HG02588 (cell line): ENCODE measurements at regions not wholly inside any gene's neighbourhood (a gene's known extent, or its start where the extent isn't known, plus 50 kb on each side); places are given as distances from the start of the nearest gene placed in this dataset.

Source experiments
- ATAC-seq: cut with Tn5 transposase; IDR thresholded peaks from one replicate; pipeline ENCODE4 v1.9.1; 2021; ENCODE audit warnings: mild to moderate bottlenecking, moderate library complexity; ENCODE audit not compliant: unreplicated experiment

DNA sequence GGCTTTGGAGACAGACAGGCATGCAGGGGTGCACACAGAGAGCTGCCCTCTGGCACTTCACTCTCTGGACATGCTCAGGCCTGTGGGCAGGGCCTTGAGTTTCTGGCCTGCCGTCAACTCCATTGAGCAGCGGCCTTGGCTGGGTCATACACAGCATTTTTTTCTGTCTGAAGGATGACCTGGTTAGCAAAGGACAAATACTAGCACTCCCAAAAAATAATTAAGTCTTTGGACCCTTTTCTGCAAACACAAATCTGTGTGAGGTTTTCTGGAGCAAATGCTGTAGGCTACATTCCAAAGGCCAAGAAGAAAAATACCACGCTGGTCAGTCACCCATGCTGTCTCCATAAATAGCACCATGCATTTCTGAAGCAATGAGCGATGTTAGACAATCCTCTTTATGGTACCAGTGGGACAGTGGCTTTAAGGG lies 124.7 kb upstream of the CTAGE1 start:
- ATAC-seq, result no peak

DNA sequence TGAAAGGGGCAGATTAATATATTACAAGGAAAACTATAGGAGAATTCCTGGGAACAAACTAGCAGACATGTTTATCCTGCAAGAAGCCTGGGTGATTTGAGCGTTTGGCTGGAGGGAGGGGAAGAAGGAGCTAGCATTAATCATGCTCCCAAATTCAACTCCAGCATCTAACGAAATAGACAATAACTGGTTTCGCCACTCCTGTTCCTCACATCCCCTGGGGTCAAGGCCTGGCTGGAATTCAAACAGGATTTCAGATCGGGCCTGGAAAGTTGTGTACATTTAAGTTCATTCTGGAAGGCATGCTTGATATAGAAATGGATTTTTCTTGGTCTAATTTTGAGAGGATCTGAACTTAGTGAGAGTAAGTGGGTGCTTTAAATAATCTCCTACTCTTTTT lies 126.1 kb upstream of the CTAGE1 start:
- no peak for ATAC-seq

DNA sequence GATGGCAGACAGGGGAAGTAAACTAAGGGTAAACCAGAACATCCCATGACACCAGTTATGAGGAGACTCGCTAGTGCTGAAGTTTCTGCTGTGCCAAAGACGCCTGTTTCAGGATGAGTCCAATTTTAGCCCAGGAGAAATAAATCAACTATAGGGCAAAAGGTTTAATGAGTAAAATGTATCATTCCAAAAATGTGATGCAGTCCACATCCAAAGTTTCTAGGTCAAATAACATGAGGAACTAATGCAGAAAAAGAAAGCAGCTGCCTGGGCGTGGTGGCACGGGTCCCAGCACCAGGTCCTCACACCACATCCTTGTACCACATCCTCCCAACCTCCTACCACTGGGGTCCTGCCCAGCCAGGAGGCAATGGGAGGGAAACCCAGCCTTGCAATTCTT lies 126.9 kb upstream of the CTAGE1 start:
- ATAC-seq, result no peak

DNA sequence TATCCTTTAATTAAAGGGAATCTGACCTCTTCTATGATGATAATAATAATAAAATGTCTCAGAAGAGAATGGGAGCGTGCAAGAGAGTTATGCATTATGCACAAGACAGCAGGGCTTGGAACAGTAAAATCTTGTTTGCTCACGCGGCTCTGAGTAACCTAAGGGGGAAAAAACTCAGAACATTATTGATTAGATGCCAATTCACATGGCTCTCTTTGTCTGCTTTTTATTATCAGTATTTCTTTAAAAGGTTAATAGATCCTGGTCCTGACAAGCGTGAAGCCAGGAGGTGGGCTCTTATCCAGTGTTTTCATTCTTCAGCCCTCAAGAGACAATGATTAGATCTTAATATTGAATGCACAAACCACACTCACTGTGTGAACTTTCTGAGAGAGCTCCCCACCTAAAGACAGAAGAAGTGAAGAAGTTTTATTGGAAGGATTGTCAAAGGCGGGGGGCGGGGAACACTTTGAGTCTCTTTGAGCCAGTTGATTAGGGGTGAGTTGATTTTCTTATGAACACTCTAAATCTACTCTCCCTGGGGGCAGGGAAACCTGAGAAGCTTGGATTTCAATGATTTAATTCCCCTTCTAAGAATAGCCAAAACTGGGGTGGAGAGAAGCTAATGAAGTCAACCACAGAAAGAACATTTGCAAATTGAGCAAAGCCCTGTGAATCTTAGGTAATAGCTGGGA lies 127.5 kb upstream of the CTAGE1 start:
- no peak for ATAC-seq

DNA sequence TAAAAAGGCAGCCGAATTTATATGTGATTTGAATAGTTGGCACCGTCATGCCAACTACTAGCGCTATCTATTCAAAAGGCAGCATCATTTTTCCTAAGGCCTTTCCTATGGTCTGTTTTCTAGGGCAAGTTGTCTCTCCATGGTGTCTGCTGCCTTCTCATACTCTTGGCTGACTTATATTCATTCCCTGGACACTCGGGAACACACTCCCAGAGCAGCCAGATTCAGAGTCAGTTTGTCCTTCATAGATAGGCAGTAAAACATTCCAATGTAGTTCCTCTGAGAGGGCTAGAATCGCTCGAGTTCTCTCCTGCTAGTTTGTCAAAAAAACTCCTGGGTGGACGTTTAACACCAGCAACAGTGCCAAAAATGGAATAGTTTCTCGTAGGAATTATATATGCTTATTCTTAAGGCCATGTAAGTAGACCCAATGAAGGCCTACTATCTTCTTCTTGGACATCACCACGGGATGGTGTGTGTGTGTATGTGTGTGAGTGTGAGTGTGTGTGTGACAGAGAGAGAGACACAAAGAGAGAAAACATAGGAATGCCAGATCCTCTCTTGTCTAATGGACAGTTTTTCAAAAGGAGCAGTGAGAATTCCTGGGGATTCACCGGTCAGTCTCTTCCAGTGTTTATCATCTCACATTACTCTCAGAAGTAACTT lies 129.3 kb upstream of the CTAGE1 start:
- no peak for ATAC-seq

DNA sequence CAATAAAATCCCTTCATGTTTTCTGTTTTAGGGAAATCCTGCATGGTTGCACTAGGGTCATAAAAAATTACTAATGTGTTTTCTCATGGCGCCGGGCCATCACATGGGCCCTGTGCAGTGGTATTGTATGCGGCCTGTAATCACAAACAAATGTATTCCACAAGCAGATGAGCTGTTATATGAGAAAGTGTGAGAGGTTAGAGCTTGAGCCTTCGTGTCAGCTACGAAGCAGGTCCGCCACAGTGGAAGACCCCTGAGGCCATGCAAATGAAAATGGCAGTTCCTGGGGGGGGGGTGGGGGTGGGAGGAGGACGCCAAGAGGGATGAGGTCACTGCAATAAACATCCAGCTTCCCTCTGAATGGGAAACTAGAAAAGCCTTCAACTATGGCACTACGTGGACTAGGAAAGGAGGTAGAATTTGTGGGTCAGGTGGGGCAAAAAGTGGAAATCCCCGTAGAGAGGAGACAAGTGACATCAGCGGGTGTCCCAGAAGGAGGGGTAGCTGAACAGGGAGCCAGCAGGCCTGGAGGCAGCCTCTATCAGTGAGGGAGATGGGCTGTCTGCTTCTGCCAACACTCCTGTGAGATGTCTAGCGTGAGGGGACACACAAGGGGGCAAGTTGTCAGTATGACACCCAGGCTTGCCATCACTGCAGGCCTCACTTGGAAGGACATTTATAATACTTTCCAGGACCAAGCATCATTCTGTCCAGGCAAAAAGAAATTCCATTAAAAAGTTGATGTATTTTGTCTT lies 130.3 kb upstream of the CTAGE1 start:
- ATAC-seq, result no peak

DNA sequence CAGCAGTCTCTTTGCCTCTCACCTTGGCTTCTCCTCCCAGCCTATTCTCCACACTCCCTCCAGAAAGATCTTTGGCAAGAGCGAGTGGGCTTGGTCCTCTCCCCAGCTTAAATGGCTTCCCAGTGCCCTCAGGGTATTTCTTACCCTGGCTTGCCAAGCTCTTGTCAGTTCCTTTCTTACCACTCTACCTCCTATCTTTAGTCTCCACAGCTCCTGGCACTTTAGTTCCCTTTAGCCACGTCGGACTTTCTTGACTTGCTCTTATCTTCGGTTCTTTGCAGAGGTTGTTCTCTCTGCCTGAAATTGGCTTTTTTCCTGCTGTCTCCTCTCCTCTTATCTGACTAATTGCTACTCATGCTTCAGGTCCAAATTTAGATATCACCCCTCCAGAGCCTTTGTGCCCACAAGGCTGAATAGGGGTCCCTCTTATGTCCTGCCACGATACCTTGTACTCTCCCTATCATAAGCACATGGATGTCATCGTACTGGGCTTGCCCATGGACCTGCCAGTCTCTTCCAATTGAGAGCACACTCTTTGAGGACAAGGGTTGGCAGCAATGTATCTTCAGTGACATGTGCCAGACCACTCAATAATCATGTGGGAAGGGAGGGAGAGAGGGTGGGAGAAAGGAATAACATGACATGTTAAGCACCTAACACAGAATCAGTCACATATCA lies 131.7 kb upstream of the CTAGE1 start:
- no peak for ATAC-seq

DNA sequence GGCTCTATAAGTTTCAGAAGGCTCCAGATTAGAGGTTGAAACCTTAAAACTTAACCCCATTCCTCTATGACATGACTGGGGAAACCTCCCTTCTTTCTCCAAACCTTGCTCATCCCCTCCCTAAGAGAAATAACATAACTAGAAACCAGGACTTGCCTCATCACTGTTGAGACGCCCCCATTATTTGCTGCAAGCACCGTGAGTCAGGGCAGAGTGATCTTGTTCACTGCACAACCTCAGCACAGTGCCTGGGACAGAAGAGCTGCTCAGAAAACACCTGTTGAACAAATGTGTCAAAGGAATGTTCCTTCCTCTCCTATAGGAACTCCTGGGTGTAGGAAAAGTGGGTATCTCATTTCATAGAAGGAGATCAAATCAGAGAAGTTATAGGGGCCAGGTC lies 132.7 kb upstream of the CTAGE1 start:
- no peak for ATAC-seq

DNA sequence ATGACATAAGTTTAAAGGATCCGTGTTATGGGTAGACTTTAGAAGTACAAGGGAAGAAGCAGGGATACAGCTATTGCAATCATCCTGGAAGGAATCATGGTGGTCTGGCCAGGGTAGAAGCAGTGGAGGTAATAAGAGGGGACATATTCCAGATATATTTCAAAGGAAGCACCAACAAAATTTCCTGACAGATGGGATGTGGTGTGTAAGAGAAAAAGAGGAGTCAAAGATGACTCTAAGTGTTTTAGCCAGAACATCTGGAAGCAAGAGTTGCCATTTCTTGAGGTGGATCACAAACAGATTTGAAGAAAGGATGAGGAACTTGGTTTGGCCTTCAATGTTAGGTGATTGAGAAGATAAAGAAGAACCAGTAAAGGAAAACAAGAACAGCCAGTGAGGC lies 133.1 kb upstream of the CTAGE1 start:
- no peak for ATAC-seq

DNA sequence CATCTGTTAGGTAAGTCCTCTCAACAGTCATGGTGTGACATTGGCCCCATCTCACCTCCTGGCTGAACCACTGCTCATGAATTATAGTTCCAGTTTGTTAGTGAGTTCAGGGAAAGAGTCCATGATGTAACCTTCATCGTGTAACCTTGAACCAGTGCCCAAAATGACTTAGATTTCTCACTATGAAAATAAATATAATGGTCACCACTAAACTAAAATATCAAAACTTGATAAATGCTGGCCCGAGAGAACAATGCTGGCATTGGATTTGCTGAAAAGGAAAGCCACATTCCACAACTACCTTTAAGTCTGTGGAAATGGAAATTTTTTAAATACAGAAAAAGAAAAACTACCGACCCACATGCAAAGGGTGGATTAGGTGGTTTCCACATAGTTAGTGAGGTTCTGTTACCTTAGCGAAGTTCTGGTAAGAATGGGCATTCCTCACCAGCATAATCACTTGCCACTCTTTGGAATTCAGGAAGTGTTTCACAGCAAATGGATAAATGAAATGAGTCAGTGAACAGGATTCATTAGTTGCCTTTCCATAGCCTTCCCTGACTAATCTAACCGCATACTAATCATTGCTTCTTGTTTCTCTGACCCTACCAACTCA lies 133.9 kb upstream of the CTAGE1 start:
- ATAC-seq, result no peak

DNA sequence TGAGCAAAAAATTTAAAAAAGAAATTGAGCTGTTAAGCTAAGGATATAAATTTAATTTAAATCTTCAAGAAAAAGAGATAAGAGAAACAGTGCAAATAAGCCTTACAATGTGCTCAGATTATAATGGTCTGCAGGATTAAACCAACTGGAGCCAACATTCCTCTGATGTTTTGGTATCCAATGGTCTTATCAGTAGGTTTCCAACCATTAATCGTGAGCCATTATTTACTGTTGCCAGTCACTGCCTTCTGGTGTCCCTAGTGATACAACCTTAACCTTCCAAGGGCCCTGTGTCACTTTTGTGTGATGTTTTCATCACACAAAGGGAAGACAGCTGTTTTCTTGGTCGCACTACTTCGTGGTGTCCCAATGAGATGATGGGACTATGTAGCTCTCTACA lies 134.5 kb upstream of the CTAGE1 start:
- ATAC-seq, result no peak

DNA sequence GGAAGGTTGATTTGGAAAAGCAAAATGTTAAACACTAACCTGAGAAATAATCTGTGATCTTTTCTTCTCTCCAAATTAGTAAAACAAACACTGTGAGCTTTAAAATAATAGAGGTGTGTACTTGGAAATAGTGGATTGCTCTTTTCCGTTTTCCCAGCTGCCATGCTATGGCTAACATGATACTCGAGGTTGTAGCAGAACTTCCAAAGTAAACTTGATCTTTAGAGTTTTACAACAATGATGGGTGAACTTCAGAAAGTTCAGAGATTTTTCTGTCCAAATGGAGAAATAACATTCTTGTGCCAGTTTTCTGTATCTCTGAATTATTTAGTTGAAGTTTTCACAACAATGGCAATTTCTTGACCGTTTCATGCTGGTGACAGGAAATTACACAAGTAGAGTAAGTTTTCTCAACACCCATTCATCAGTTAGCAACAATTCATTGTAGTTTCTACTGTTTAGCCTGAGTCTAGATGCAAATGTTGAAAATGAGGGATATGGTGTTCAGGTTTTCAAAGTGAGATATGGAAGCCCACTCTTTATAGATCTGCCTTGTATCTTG lies 135.3 kb upstream of the CTAGE1 start:
- no peak for ATAC-seq

DNA sequence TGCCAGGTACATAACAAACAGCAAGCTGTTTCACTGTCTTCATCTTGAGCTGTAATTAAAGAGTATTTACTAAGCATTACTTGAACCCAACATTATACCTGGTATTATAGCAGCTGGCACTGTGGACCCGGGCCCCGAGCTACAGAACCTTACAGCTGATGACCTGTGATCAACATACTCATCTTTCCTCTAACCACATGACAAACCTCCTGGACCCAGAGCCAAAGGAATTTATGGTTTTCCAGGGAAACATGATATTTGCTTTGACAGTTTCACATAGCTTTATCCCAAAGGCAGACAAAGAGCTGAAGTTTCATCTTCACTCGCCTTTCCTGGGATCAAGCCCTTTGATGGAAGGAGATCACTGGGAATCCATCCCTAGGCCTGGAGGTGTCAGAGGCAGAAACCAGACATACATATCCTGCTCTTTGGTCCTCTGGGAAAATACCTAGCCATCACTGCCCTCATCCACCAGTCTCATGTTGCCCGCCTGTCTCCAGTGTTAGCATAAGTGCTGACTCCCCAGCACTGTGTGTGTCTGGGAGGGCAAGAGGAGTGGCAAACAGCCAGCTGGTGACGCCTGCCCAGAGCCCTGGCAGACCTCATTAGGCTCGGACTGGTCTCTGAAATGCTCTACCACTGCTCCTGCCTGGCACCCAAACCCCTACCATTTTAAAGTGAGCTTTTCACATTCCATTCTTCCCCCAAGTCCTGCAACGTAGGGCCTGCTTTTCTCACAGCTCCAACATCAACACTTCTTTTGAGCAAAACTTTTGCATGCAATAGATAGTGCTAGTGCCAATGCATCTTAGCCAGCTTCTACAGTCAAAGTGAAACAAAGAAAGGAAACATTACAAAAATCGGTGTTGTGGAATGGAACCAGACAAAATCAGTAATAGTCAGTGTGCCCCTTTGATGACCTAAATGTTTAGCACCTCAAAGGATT lies 138.8 kb upstream of the CTAGE1 start:
- no peak for ATAC-seq

DNA sequence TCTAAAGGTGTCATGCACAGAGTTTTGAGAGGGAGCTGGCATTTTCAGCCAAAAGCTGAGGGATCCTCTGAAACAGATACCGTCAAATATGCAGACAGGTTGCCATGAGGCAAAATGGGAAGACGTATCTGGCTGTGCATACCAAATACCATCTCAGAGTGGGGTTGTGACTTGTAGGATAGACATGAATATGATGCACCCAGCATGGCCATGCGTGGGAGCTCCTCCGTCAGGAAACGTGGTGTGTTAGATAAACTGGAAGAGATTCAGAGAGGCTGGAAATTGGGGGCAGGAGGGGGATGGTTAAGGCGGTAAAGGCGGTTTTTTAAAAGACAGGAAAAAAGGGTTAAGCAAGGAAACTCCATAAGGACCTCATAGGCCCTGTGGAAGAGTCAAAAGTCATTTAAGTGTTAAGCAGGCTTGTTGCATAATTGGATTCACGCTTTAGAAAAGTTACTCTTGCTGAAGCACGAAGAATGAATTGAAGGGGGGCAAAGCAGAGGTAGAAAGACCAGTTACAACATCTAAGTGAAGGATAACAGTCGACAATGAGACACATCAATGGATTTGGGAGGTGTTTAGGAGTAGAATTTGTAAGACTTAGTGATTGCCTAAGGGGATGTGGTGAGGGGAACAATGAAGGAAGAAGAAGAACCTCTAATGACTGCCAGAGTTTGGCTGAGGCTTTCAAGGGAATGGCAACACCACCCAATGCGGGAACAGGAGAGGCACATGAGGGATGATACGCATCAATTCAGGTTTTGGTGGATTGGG lies 139.6 kb upstream of the CTAGE1 start:
- no peak for ATAC-seq

DNA sequence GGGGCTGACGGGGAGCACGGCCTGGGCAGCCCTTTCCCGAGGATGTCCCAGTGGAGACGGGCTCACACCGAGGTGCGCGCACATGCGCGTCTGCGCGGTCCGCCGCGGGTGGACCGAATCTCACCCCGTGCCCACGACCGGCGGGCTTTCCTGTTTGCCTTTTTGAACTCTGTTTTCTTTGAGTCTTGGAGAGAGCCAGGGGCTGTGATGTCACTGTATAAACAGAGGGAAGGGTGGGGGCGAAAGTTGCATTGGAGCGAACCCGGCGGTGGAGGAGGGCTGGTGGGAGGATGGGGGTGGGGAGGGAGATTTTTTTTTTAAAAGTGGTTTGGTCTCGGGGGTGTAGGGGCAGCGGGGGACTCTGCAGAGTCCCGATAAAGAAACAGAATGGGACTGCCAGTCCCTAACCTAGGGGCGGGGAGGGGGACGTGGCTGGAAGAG lies 141.2 kb upstream of the CTAGE1 start:
- no peak for ATAC-seq

DNA sequence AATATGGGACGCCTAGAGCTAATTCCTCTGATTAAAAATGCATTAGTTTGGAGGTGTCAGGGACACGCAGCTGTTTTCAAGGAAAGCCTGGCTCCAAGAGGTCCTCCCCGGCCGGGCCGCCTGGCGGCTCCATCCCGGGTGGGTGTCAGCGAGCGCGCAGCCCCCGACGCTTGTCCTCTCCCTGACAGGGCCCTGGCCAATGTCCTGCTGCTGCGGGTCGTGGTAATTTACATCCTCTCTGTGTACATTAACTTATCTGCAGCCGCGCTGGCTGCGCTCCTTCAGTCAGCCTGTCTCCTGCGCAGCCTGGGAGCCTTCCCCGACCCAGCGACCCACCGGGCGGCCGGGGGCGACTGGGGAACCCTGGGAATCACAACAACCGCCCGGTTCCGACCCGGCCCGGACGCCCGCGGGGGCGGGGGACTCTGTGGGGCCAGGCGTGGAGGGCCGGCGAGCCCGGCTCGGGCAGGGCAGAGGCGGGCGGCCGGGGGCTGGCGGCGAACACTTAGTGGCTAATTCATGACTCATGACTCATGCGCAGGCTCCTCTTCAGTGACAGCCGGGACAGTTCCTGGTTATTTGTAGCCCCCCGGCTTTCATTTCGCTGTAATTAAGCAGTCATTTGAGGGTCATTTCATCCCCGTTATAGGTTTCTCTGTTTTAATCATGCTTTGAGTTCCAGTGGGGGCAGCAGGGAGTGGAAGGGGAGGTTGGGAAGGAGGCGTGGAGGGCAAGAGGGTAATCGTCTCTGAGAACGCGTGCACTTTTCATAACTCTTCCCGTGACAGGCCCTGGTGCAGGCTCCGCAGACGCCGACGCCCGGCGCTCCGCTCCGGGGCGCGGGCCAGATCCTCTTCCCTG lies 141.9 kb upstream of the CTAGE1 start:
- ATAC-seq, result no peak

DNA sequence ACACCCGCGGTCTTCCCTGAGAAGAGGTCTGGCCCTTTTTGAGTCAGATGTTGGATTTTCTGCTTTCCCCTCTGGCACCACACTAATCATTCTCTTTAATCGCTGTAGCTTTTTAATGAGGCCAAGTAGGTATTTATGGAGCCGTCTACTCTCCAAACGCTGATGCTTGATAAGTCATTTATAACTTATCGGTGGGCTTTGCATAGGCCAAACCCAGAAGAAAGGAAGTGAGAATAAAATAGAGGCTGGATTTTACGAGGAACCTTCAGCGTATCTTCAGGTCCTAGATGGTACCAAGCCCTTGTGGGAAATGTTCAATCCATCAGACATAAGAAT lies 142.5 kb upstream of the CTAGE1 start:
- ATAC-seq, result no peak

DNA sequence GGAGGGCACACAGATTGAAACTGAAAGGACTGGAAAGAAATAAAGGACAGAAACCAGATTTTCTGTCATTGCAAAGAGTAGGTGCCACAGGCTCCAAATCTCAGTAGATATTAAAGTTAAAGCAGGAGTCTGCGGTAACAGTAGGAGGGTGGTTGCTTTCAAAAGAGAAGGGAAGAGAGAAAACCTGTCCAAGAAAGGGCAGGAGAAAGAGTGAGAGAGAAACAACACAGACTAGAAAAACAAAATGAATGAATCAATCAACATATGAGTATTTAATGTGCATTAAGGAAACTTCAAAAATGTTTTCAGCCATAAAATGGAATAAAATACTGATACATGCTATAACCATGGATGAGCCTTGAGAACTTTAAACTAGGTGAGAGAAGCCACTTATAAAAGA lies 143.1 kb upstream of the CTAGE1 start:
- ATAC-seq, result no peak
